ENCODE measurements at regions not wholly inside any gene's neighbourhood (a gene's known extent, or its start where the extent isn't known, plus 50 kb on each side); places are given as distances from the start of the nearest gene placed in this dataset.

DNA sequence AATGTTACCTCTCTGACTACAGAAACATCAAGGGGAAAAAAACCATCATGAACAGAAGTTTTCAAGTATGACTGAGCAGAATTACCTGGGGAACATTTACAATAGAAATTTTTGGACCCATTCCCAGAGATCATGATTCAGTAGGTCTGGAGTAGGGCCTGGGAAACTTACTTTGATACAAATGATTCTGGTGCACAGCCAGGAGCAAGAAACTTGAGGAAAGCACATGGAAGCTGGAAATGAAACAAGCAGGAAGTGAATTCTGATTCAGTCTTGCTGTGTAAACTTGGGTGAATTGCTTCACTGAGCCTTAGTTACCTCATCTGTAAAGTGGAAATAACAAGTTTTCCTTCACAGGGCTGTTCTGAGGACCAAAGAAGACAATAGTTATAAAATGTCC is 192.5 kb upstream of the TAPT1 start:
- Mint-ChIP-seq H3K27me3 (no peaks in the 10 kb centered on the region), H3K4me3 (no peak overlapping the region), H3K9me3 (peaks cover 15% of the 10 kb centered on the region), H3K4me1 (peaks cover 2% of the 10 kb centered on the region), H3K36me3 (ENCODE audit: low read depth) (no peaks in the 10 kb centered on the region), H3K27ac (no peak overlapping the region)
- ATAC-seq (ENCODE audit: low read depth) (no peak), DNase-seq (no peak)
- POLR2A ChIA-PET, result no interaction called here
- CTCF ChIA-PET, result no interaction called here
- TF ChIP-seq, protein P1, sequence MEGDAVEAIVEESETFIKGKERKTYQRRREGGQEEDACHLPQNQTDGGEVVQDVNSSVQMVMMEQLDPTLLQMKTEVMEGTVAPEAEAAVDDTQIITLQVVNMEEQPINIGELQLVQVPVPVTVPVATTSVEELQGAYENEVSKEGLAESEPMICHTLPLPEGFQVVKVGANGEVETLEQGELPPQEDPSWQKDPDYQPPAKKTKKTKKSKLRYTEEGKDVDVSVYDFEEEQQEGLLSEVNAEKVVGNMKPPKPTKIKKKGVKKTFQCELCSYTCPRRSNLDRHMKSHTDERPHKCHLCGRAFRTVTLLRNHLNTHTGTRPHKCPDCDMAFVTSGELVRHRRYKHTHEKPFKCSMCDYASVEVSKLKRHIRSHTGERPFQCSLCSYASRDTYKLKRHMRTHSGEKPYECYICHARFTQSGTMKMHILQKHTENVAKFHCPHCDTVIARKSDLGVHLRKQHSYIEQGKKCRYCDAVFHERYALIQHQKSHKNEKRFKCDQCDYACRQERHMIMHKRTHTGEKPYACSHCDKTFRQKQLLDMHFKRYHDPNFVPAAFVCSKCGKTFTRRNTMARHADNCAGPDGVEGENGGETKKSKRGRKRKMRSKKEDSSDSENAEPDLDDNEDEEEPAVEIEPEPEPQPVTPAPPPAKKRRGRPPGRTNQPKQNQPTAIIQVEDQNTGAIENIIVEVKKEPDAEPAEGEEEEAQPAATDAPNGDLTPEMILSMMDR (IDR thresholded peaks at IDR 0.05), result no peak
- intact Hi-C loops (cut with micrococcal nuclease), result no loop called here

DNA sequence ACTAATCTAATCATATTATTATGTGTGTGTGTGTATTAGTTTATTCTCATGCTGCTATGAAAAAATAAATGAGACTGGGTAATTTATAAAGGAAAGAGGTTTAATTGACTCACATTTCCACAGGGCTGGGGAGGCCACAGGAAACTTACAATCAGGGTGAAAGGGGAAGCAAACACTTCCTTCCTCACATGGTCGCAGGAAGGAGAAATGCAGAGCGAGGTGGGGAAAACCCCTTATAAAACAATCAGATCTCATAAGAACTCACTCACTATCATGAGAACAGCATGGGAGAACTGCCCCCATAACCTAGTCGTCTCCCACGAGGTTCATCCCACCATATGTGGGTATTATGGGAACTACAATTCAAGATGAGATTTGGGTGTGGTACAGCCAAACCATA is 190.9 kb upstream of the TAPT1 start:
- ATAC-seq (ENCODE audit: low read depth), result no peak
- Mint-ChIP-seq H3K4me1 (peaks cover 2% of the 10 kb centered on the region), H3K36me3 (ENCODE audit: low read depth) (no peaks in the 10 kb centered on the region), H3K27me3 (no peaks in the 10 kb centered on the region), H3K27ac (peak overlapping the region; percentile 10), H3K4me3 (no peak overlapping the region), H3K9me3 (peaks cover 15% of the 10 kb centered on the region)
- CTCF ChIA-PET, result no interaction called here
- TF ChIP-seq, protein P1 (IDR thresholded peaks at IDR 0.05), result no peak
- POLR2A ChIA-PET, result no interaction called here
- intact Hi-C loops (cut with micrococcal nuclease), result no loop called here
- no peak for DNase-seq

DNA sequence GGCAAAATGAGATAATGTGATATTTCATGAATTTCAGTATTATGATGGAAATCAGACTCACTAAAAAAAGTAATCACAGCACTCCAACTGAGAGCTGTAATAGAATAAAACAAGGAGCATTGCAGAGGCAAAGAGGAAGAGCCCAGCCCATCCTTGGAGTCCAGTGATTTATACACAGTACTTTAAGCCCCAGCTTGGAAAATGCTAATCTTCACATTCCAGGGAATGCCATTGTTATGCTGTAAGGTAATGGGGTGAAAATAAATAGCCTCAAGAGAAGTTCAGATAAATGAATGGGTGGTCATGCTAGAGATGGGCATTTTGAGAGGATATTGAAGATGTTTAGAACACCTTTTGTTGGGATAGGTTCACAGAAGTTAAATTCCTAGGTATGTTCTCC is 190.3 kb upstream of the TAPT1 start:
- Mint-ChIP-seq H3K27ac (no peak overlapping the region), H3K4me3 (no peak overlapping the region), H3K9me3 (peaks cover 15% of the 10 kb centered on the region), H3K4me1 (peaks cover 2% of the 10 kb centered on the region), H3K27me3 (no peaks in the 10 kb centered on the region), H3K36me3 (ENCODE audit: low read depth) (no peaks in the 10 kb centered on the region)
- TF ChIP-seq, protein P1 (IDR thresholded peaks at IDR 0.05), result no peak
- CTCF ChIA-PET, result no interaction called here
- intact Hi-C loops (cut with micrococcal nuclease), result no loop called here
- DNase-seq (no peak), ATAC-seq (ENCODE audit: low read depth) (no peak)
- POLR2A ChIA-PET, result no interaction called here

DNA sequence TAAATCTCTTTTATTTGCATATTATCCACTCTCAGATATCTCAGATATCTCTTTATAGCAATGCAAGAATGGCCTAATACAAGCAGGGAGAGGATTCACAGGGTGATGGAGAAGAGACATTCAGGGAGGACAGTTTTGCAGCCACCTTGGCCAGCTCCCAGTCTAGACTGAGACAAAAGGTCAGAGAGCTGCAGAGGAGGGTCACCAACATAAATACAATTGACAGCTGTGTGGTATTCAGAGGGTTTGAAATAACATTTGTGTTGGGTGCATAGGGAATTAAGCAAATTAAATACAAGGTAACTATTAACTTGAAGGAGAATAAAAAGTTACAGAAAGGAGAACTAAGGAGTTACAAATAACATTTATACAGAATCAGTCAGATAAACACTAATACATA is 189.5 kb upstream of the TAPT1 start:
- DNase-seq (no peak), ATAC-seq (ENCODE audit: low read depth) (no peak)
- Mint-ChIP-seq H3K4me1 (peaks cover 2% of the 10 kb centered on the region), H3K9me3 (peaks cover 13% of the 10 kb centered on the region), H3K27ac (no peak overlapping the region), H3K4me3 (no peak overlapping the region), H3K36me3 (ENCODE audit: low read depth) (no peaks in the 10 kb centered on the region), H3K27me3 (no peaks in the 10 kb centered on the region)
- TF ChIP-seq, protein P1 (IDR thresholded peaks at IDR 0.05), result no peak
- intact Hi-C loops (cut with micrococcal nuclease), result no loop called here
- ChIA-PET CTCF (no interaction called here), POLR2A (no interaction called here)

GRCh38 chr4:16413814-16414555 is 187.7 kb upstream of the TAPT1 start:
- intact Hi-C loops (cut with micrococcal nuclease), result no loop called here
- Mint-ChIP-seq H3K9me3 (peaks cover 7% of the 10 kb centered on the region), H3K4me1 (peaks cover 2% of the 10 kb centered on the region), H3K27me3 (peaks cover 2% of the 10 kb centered on the region), H3K27ac (no peak overlapping the region), H3K36me3 (ENCODE audit: low read depth) (no peaks in the 10 kb centered on the region), H3K4me3 (no peak overlapping the region)
- CTCF ChIA-PET, result no interaction called here
- POLR2A ChIA-PET, result no interaction called here
- ATAC-seq (ENCODE audit: low read depth) (no peak), DNase-seq (no peak)
- TF ChIP-seq, protein P1 (IDR thresholded peaks at IDR 0.05), result no peak

Measured in activated B cell treated with CpG ODN at 0.5 μM for 24 hours (primary cell).